Liver (tissue), 3 donors: ENCODE measurements at regions not wholly inside any gene's neighbourhood (a gene's known extent, or its start where the extent isn't known, plus 50 kb on each side); places are given as distances from the start of the nearest gene placed in this dataset.

Source experiments
- EGR1 ChIP-seq, 2 donors: IDR thresholded peaks; 2 replicates each; pipeline ENCODE4 v1.6.1; 2016 to 2018; ENCODE audit warnings: antibody characterized with exemption in 2 of 2, low read depth in 2 of 2
- FOXA1 ChIP-seq: IDR thresholded peaks from 2 replicates; pipeline ENCODE4 v1.6.1; 2016; ENCODE audit warnings: antibody characterized with exemption
- GABPA ChIP-seq, 2 donors: IDR thresholded peaks in 1 of 2; conservative IDR thresholded peaks in 1 of 2; 2 replicates each; pipeline ENCODE4 v1.6.1; 2016; ENCODE audit warnings: antibody characterized with exemption in 2 of 2, mild to moderate bottlenecking in 1 of 2, moderate library complexity in 1 of 2
- JUND ChIP-seq, 2 donors: IDR thresholded peaks; 2 replicates each; pipeline ENCODE4 v1.6.1; 2016; ENCODE audit warnings: antibody characterized with exemption in 2 of 2
- RXRA ChIP-seq, 2 donors: IDR thresholded peaks; 2 replicates each; pipeline ENCODE4 v1.6.1; 2017 to 2018; ENCODE audit warnings: antibody characterized with exemption in 2 of 2, mild to moderate bottlenecking in 1 of 2
- TAF1 ChIP-seq: conservative IDR thresholded peaks from 2 replicates; pipeline ENCODE4 v1.6.1; 2016; ENCODE audit warnings: antibody characterized with exemption, mild to moderate bottlenecking
- YY1 ChIP-seq: IDR thresholded peaks from 2 replicates; pipeline ENCODE4 v1.6.1; 2016; ENCODE audit warnings: antibody characterized with exemption, mild to moderate bottlenecking
- TF ChIP-seq, protein P1 (sequence below): fragments of 150-350 bp; IDR thresholded peaks from 2 replicates; pipeline ENCODE4 v1.5.1; 2017; ENCODE audit warnings: improper control_type of control experiment, low read depth, low read length; ENCODE audit not compliant: missing input control
- TF ChIP-seq, protein P2 (sequence below): IDR thresholded peaks from 2 replicates; pipeline ENCODE4 v1.6.1; 2016; ENCODE audit warnings: antibody characterized with exemption
- TF ChIP-seq, protein P3 (sequence below): IDR thresholded peaks from 2 replicates; pipeline ENCODE4 v1.6.1; 2016; ENCODE audit warnings: antibody characterized with exemption
- TF ChIP-seq, protein P4 (sequence below): IDR thresholded peaks from 2 replicates; pipeline ENCODE4 v1.6.1; 2016; ENCODE audit warnings: antibody characterized with exemption, mild to moderate bottlenecking
- donor health status: healthy.
- donor health status: healthy.

DNA sequence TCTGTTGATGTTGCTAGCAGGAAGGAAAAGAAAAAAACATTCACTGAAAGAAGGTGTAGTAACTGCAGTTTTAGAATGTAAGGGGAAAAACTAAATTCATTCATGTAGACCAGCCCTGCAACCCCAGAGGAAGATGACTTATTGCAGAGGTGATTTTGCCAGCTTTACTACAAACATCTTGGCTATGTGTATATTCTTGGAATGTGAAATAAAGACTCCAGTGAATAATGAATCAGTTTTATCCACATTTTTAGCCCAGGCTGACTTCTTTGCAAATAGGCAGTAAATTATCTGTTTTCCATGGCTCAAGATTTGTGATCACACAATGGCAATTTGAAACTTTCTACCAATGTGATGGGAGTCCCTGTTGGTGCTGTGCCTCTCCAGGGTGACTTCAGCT lies 206.1 kb upstream of the SETBP1 start:
- TF ChIP-seq, protein P1, sequence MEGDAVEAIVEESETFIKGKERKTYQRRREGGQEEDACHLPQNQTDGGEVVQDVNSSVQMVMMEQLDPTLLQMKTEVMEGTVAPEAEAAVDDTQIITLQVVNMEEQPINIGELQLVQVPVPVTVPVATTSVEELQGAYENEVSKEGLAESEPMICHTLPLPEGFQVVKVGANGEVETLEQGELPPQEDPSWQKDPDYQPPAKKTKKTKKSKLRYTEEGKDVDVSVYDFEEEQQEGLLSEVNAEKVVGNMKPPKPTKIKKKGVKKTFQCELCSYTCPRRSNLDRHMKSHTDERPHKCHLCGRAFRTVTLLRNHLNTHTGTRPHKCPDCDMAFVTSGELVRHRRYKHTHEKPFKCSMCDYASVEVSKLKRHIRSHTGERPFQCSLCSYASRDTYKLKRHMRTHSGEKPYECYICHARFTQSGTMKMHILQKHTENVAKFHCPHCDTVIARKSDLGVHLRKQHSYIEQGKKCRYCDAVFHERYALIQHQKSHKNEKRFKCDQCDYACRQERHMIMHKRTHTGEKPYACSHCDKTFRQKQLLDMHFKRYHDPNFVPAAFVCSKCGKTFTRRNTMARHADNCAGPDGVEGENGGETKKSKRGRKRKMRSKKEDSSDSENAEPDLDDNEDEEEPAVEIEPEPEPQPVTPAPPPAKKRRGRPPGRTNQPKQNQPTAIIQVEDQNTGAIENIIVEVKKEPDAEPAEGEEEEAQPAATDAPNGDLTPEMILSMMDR: no peak
- TF ChIP-seq EGR1 (IDR thresholded peaks at IDR 0.05; ENCODE audit: low read depth in 2 of 2): no peak
- TF ChIP-seq GABPA (IDR thresholded peaks at IDR 0.05 in 1 of 2, conservative IDR thresholded peaks at IDR 0.05 in 1 of 2): no peak
- TF ChIP-seq, protein P2, sequence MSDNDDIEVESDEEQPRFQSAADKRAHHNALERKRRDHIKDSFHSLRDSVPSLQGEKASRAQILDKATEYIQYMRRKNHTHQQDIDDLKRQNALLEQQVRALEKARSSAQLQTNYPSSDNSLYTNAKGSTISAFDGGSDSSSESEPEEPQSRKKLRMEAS: no peak
- no peak for TF ChIP-seq TAF1
- TF ChIP-seq FOXA1: no peak
- TF ChIP-seq YY1: no peak
- TF ChIP-seq, protein P3, sequence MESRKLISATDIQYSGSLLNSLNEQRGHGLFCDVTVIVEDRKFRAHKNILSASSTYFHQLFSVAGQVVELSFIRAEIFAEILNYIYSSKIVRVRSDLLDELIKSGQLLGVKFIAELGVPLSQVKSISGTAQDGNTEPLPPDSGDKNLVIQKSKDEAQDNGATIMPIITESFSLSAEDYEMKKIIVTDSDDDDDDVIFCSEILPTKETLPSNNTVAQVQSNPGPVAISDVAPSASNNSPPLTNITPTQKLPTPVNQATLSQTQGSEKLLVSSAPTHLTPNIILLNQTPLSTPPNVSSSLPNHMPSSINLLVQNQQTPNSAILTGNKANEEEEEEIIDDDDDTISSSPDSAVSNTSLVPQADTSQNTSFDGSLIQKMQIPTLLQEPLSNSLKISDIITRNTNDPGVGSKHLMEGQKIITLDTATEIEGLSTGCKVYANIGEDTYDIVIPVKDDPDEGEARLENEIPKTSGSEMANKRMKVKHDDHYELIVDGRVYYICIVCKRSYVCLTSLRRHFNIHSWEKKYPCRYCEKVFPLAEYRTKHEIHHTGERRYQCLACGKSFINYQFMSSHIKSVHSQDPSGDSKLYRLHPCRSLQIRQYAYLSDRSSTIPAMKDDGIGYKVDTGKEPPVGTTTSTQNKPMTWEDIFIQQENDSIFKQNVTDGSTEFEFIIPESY: no peak
- TF ChIP-seq, protein P4, sequence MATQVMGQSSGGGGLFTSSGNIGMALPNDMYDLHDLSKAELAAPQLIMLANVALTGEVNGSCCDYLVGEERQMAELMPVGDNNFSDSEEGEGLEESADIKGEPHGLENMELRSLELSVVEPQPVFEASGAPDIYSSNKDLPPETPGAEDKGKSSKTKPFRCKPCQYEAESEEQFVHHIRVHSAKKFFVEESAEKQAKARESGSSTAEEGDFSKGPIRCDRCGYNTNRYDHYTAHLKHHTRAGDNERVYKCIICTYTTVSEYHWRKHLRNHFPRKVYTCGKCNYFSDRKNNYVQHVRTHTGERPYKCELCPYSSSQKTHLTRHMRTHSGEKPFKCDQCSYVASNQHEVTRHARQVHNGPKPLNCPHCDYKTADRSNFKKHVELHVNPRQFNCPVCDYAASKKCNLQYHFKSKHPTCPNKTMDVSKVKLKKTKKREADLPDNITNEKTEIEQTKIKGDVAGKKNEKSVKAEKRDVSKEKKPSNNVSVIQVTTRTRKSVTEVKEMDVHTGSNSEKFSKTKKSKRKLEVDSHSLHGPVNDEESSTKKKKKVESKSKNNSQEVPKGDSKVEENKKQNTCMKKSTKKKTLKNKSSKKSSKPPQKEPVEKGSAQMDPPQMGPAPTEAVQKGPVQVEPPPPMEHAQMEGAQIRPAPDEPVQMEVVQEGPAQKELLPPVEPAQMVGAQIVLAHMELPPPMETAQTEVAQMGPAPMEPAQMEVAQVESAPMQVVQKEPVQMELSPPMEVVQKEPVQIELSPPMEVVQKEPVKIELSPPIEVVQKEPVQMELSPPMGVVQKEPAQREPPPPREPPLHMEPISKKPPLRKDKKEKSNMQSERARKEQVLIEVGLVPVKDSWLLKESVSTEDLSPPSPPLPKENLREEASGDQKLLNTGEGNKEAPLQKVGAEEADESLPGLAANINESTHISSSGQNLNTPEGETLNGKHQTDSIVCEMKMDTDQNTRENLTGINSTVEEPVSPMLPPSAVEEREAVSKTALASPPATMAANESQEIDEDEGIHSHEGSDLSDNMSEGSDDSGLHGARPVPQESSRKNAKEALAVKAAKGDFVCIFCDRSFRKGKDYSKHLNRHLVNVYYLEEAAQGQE: no peak
- no peak for TF ChIP-seq RXRA (IDR thresholded peaks at IDR 0.05)
- TF ChIP-seq JUND (IDR thresholded peaks at IDR 0.05): no peak
